HG03565 (cell line): ENCODE measurements at regions not wholly inside any gene's neighbourhood (a gene's known extent, or its start where the extent isn't known, plus 50 kb on each side); places are given as distances from the start of the nearest gene placed in this dataset.

Experiments
- ATAC-seq: cut with Tn5 transposase; IDR thresholded peaks from one replicate; pipeline ENCODE4 v1.9.1; 2021; ENCODE audit warnings: mild to moderate bottlenecking, moderate library complexity; ENCODE audit not compliant: unreplicated experiment

GRCh38 chr9:107991581-107991980, 502.0 kb upstream of the KLF4 start:
- ATAC-seq: no peak

- no peak for ATAC-seq
These were observed 500.0 kb upstream of the KLF4 start for GRCh38 chr9:107989544-107989943.

- ATAC-seq: no peak
These were observed 499.5 kb upstream of the KLF4 start for GRCh38 chr9:107989099-107989498.

- no peak for ATAC-seq
These were observed 495.4 kb upstream of the KLF4 start for GRCh38 chr9:107984956-107985355.

GRCh38 chr9:107983762-107984161, 494.2 kb upstream of the KLF4 start:
- no peak for ATAC-seq

- ATAC-seq: no peak
These were observed 493.6 kb upstream of the KLF4 start for GRCh38 chr9:107983181-107983603.

- ATAC-seq: no peak
These were observed 493.2 kb upstream of the KLF4 start for GRCh38 chr9:107982745-107983144.

GRCh38 chr9:107982001-107982400, 492.4 kb upstream of the KLF4 start:
- ATAC-seq: no peak

GRCh38 chr9:107980984-107981383, 491.4 kb upstream of the KLF4 start:
- ATAC-seq: no peak

- no peak for ATAC-seq
These were observed 487.2 kb upstream of the KLF4 start for GRCh38 chr9:107976767-107977166.

GRCh38 chr9:107975426-107976010, 485.9 kb upstream of the KLF4 start:
- ATAC-seq: no peak

GRCh38 chr9:107973451-107973850, 483.9 kb upstream of the KLF4 start:
- no peak for ATAC-seq

GRCh38 chr9:107972346-107972745, 482.8 kb upstream of the KLF4 start:
- no peak for ATAC-seq

GRCh38 chr9:107971241-107971640, 481.7 kb upstream of the KLF4 start:
- ATAC-seq: no peak

- ATAC-seq: no peak
These were observed 481.2 kb upstream of the KLF4 start for GRCh38 chr9:107970726-107971125.

- ATAC-seq: no peak
These were observed 480.2 kb upstream of the KLF4 start for GRCh38 chr9:107969727-107970126.

- ATAC-seq: no peak
These were observed 479.6 kb upstream of the KLF4 start for GRCh38 chr9:107969141-107969540.

- no peak for ATAC-seq
These were observed 473.7 kb upstream of the KLF4 start for GRCh38 chr9:107963246-107963645.

GRCh38 chr9:107960916-107961315, 471.3 kb upstream of the KLF4 start:
- ATAC-seq: no peak

- no peak for ATAC-seq
These were observed 464.7 kb upstream of the KLF4 start for GRCh38 chr9:107954312-107954711.

GRCh38 chr9:107953556-107954125, 464.1 kb upstream of the KLF4 start:
- ATAC-seq: no peak

GRCh38 chr9:107952773-107953172, 463.2 kb upstream of the KLF4 start:
- no peak for ATAC-seq

GRCh38 chr9:107951511-107951910, 461.9 kb upstream of the KLF4 start:
- ATAC-seq: no peak
